ENCODE measurements at regions not wholly inside any gene's neighbourhood (a gene's known extent, or its start where the extent isn't known, plus 50 kb on each side); places are given as distances from the start of the nearest gene placed in this dataset.

DNA sequence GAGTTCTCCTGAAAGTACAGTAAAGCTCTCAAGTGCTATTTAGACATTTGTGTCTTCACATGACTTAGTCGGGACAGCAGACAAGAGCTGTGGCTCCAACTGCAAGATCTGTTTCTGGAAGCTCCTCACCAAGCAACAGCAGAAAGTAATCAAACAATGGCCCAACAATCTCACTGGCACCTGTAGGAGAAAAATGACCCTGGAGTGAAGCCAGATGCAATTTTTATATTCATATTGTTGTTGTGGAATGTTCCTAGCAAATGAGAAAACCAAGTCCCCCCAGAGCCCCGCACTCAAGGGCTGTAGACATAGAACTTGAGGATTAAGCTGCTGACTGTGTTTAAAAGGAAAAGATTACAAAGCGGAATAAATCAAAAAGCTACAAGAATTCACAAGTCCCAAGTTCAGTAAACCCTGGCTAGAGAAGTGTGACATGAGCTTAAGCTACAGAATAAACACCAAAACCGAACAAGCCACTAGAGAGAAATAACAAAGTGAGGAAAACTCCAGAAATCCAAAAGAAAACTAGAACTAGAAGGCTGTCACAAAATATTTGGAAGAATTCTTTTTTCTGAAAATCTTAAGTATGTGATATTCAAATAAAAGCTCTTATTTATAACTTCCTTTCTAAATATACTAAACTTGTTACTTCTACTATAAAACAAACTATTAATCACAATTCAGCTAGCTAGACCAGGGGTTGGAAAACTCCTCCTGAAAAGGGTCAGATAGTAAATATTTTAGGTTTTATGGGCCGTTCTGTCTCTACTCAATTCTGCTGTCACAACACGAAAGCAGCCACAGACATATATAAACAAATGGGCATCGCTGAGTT is 454.5 kb downstream of the SUCLA2 start:
- TF ChIP-seq, protein P1, sequence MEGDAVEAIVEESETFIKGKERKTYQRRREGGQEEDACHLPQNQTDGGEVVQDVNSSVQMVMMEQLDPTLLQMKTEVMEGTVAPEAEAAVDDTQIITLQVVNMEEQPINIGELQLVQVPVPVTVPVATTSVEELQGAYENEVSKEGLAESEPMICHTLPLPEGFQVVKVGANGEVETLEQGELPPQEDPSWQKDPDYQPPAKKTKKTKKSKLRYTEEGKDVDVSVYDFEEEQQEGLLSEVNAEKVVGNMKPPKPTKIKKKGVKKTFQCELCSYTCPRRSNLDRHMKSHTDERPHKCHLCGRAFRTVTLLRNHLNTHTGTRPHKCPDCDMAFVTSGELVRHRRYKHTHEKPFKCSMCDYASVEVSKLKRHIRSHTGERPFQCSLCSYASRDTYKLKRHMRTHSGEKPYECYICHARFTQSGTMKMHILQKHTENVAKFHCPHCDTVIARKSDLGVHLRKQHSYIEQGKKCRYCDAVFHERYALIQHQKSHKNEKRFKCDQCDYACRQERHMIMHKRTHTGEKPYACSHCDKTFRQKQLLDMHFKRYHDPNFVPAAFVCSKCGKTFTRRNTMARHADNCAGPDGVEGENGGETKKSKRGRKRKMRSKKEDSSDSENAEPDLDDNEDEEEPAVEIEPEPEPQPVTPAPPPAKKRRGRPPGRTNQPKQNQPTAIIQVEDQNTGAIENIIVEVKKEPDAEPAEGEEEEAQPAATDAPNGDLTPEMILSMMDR (IDR thresholded peaks at IDR 0.05; ENCODE audit: borderline replicate concordance, insufficient read depth, low read depth, low read length) = no peak
- H3K4me3 ChIP-seq (ENCODE audit: low read depth, low read length) = no peak overlapping the region

DNA sequence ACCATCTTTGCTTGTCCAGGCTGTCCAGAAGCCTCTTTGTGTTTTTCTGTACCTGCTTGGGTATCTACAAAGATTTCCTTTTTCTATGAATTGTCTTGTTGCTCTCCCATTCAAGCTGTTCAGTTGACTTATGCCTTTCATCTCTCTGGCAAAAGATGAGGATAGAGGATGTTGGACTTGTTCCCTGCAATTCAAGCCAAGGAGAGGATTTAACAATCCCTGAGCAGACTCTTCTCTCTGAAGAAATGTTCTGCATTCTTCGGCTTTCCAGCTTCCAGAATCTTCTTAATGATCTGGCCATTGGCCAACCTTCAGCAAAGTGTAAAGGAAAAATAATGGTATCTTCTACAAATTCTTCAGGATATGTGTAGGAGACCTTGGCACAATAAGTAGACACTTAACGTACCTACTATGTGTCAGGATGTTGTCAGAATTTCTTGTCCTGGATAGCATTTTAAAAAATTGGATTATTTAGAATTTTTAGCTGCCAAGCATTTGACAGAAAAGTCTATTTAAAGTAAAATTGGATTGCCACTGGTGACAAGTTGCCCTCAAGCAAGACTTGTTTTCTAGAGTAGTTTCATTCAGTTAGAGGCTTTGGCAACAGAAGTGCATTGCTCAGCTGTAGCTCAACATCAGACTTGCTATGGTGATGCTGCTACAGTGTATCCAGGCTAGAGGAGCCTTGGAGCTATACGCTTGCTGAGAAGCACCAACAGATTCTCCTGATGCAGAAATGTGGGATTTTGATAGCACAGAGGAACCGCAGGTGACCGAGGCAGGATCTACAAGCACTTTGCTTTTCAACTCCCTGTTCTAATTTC is 455.7 kb downstream of the SUCLA2 start:
- TF ChIP-seq, protein P1 (IDR thresholded peaks at IDR 0.05; ENCODE audit: borderline replicate concordance, insufficient read depth, low read depth, low read length) = no peak

DNA sequence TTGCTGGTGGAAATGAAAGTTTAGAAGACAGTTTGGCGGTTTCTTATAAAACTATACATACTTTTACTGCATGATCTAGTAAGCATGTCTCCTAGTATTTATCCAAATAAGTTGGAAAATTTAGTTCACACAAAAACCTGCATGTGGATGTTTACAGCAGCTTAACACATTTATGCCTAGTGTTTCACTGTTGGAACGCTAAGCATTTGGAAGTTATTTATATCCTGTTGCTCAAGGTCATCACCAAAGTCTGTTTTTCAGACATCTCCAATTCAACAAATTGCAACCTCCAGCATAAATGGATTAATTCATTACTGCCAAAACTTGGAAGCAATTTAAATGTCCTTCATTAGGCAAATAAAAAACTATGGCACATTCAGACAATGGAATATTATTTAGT is 461.8 kb downstream of the SUCLA2 start:
- TF ChIP-seq, protein P1 (IDR thresholded peaks at IDR 0.05; ENCODE audit: borderline replicate concordance, insufficient read depth, low read depth, low read length) = no peak
- no peak overlapping the region for H3K4me3 ChIP-seq (ENCODE audit: low read depth, low read length)

More for the DNA sequence above, 455.7 kb downstream of the SUCLA2 start:
- no peak overlapping the region for H3K4me3 ChIP-seq (ENCODE audit: low read depth, low read length)

DNA sequence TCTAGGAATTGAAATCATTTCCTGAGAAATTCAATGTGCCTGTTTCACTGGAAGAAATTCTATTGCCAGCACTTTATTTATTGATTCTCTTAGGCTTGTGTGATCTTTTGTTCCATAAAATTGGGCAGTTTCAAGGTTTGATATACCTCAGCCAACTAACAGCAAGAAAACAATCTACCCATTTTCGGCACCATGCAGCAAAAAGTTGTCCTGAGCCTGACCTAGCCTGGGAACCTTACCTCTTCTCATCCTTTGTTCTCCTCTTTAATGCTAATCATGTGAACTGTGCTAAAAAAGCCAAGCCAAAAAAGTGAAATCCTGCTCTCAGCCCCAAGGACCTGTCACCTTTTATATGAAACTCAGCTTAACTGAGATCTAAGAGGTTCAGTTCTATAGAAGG is 477.3 kb downstream of the SUCLA2 start:
- TF ChIP-seq, protein P1 (IDR thresholded peaks at IDR 0.05; ENCODE audit: borderline replicate concordance, insufficient read depth, low read depth, low read length) = no peak

DNA sequence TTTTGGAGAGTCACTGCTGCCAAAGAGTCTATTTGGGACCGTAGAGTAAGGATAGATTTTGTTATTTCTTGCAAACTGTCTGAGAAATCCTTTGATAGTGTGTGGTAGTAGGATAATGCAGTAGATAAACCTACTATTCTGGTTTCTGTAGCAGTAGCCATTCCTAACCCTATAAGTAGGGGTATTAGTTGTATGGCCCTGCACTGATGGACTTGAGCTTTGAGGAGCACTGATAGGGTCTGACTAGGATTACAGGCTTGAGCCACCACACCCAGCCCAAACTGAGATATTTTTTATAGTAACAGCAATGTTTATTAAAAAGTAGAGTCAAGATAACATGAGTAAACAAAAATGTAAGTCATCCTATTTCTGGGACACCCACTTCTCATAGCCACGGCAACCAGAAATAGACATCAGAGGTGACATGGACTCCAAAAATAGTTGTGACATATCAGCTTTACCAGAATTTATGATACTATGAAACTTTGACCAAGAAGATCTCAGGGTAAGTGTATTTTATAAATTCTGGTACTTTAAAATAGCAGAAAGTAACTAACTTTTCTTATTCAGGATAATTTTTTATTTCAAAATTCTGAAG is 479.1 kb downstream of the SUCLA2 start:
- no peak overlapping the region for H3K4me3 ChIP-seq (ENCODE audit: low read depth, low read length)
- TF ChIP-seq, protein P1 (IDR thresholded peaks at IDR 0.05; ENCODE audit: borderline replicate concordance, insufficient read depth, low read depth, low read length) = no peak

More for the DNA sequence above, 477.3 kb downstream of the SUCLA2 start:
- no peak overlapping the region for H3K4me3 ChIP-seq (ENCODE audit: low read depth, low read length)

DNA sequence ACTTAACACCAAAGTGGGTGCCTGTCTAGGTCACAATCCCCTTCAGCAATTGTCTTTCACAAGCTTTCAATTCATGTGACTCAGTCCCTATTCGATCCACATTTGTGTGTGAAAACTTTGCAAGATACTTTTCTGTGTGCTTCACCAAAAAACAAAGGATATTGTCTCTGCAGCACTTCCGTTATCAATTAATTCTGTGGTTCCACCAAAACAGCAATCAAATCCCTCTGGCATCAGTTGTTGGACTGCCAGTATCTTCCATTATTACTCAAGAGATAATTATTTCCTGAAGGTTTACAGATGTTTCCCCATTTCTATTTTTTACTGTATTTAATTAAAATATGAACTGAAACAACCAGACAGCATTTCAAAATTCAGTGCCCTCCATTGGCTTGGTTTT is 481.4 kb downstream of the SUCLA2 start:
- TF ChIP-seq, protein P1 (IDR thresholded peaks at IDR 0.05; ENCODE audit: borderline replicate concordance, insufficient read depth, low read depth, low read length) = no peak

More for the DNA sequence above, 481.4 kb downstream of the SUCLA2 start:
- H3K4me3 ChIP-seq (ENCODE audit: low read depth, low read length) = no peak overlapping the region

Measured in GM12875 (cell line).